ENCODE measurements at regions not wholly inside any gene's neighbourhood (a gene's known extent, or its start where the extent isn't known, plus 50 kb on each side); places are given as distances from the start of the nearest gene placed in this dataset.
"Not testable (repeated sequence)": the region's sequence is repeated elsewhere in the genome, so short reads cannot be mapped to it uniquely, and the experiment has no call there.

GRCh38 chr1:120277428-120278258, 101.3 kb upstream of the SEC22B start:
- H3K4me3 Mint-ChIP-seq; H3K4me3 ChIP-seq (ENCODE audit: low read length); H3K27me3 Mint-ChIP-seq; H3K9me3 ChIP-seq (ENCODE audit: control insufficient read depth in 1 of 2, insufficient read depth in 1 of 2, low read length in 2 of 2); DNase-seq; H3K27ac Mint-ChIP-seq; H3K4me1 Mint-ChIP-seq (ENCODE audit: low read depth); H3K9me3 Mint-ChIP-seq; ATAC-seq (ENCODE audit: poor library complexity); POLR2A ChIA-PET; intact Hi-C loops (cut with DNase I, micrococcal nuclease); H3K27ac ChIP-seq (ENCODE audit: low read depth in 1 of 2, low read length in 2 of 2); H3K36me3 Mint-ChIP-seq (ENCODE audit: low read depth); H3K27me3 ChIP-seq (ENCODE audit: control insufficient read depth in 1 of 2, insufficient read depth in 2 of 2, low read length in 2 of 2); H3K36me3 ChIP-seq (ENCODE audit: insufficient read depth, low read length); H3K4me1 ChIP-seq (ENCODE audit: insufficient read depth, low read length); CTCF ChIA-PET: not testable (repeated sequence)

- H3K36me3 ChIP-seq (ENCODE audit: insufficient read depth, low read length); H3K4me3 ChIP-seq (ENCODE audit: low read length); H3K4me1 ChIP-seq (ENCODE audit: insufficient read depth, low read length); H3K27ac ChIP-seq (ENCODE audit: low read depth in 1 of 2, low read length in 2 of 2); H3K4me1 Mint-ChIP-seq (ENCODE audit: low read depth); H3K36me3 Mint-ChIP-seq (ENCODE audit: low read depth); intact Hi-C loops (cut with DNase I, micrococcal nuclease); H3K4me3 Mint-ChIP-seq; ATAC-seq (ENCODE audit: poor library complexity); H3K27ac Mint-ChIP-seq; DNase-seq; CTCF ChIA-PET; POLR2A ChIA-PET; H3K9me3 ChIP-seq (ENCODE audit: control insufficient read depth in 1 of 2, insufficient read depth in 1 of 2, low read length in 2 of 2); H3K9me3 Mint-ChIP-seq; H3K27me3 ChIP-seq (ENCODE audit: control insufficient read depth in 1 of 2, insufficient read depth in 2 of 2, low read length in 2 of 2); H3K27me3 Mint-ChIP-seq: not testable (repeated sequence)
Observed at GRCh38 chr1:120276710-120277109, 100.4 kb upstream of the SEC22B start.

DNA sequence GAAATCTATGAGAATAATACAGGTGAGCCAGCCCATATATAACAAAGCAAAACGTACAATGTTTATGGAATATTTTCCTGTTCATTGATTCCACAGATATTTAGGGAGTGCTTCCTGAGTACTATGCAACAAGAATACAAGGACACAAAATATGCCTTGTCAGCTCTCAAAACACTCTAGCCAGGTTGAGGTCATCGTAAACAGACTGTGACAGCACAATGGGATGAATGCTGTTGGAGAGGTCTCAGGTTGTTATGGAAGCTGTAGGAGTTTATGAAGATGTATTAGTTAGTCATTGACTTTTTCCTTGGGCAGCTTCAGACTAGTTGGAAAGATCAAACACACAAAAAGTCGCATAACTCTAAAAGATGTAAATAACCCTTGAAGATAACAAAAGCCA, 98.1 kb upstream of the SEC22B start:
- H3K4me1 ChIP-seq (ENCODE audit: insufficient read depth, low read length); H3K4me1 Mint-ChIP-seq (ENCODE audit: low read depth); H3K36me3 Mint-ChIP-seq (ENCODE audit: low read depth); H3K27ac ChIP-seq (ENCODE audit: low read depth in 1 of 2, low read length in 2 of 2); DNase-seq; H3K9me3 ChIP-seq (ENCODE audit: control insufficient read depth in 1 of 2, insufficient read depth in 1 of 2, low read length in 2 of 2); H3K9me3 Mint-ChIP-seq; H3K36me3 ChIP-seq (ENCODE audit: insufficient read depth, low read length); POLR2A ChIA-PET; ATAC-seq (ENCODE audit: poor library complexity); H3K27me3 Mint-ChIP-seq; H3K27ac Mint-ChIP-seq; intact Hi-C loops (cut with DNase I, micrococcal nuclease); H3K4me3 ChIP-seq (ENCODE audit: low read length); H3K4me3 Mint-ChIP-seq; CTCF ChIA-PET; H3K27me3 ChIP-seq (ENCODE audit: control insufficient read depth in 1 of 2, insufficient read depth in 2 of 2, low read length in 2 of 2): not testable (repeated sequence)

GRCh38 chr1:120273363-120273762, 97.0 kb upstream of the SEC22B start:
- DNase-seq; H3K4me1 Mint-ChIP-seq (ENCODE audit: low read depth); H3K27me3 ChIP-seq (ENCODE audit: control insufficient read depth in 1 of 2, insufficient read depth in 2 of 2, low read length in 2 of 2); H3K27ac Mint-ChIP-seq; H3K27me3 Mint-ChIP-seq; H3K36me3 ChIP-seq (ENCODE audit: insufficient read depth, low read length); ATAC-seq (ENCODE audit: poor library complexity); H3K4me3 ChIP-seq (ENCODE audit: low read length); CTCF ChIA-PET; POLR2A ChIA-PET; H3K4me1 ChIP-seq (ENCODE audit: insufficient read depth, low read length); H3K36me3 Mint-ChIP-seq (ENCODE audit: low read depth); H3K9me3 Mint-ChIP-seq; H3K9me3 ChIP-seq (ENCODE audit: control insufficient read depth in 1 of 2, insufficient read depth in 1 of 2, low read length in 2 of 2); H3K27ac ChIP-seq (ENCODE audit: low read depth in 1 of 2, low read length in 2 of 2); H3K4me3 Mint-ChIP-seq; intact Hi-C loops (cut with DNase I, micrococcal nuclease): not testable (repeated sequence)

DNA sequence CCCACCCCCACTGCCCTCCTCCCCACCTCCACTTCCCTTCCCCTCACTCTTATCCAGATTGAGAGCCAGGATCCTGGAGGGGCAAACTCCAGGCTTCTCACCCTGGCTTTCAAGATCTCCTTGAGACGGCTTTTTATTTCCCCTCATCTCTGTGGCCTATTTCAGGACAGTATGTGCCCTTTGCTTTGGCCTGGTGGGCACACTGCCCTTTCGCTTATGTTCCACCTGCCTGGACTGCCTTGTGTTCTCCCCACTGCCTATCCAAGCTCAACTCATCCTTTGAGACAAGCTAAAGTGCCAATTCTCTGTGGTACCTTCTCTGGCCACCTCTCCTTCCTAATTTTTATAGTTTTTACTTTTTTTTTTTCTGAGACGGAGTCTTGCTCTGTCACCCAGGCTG, 95.9 kb upstream of the SEC22B start:
- H3K27me3 ChIP-seq (ENCODE audit: control insufficient read depth in 1 of 2, insufficient read depth in 2 of 2, low read length in 2 of 2); H3K4me3 Mint-ChIP-seq; CTCF ChIA-PET; ATAC-seq (ENCODE audit: poor library complexity); intact Hi-C loops (cut with DNase I, micrococcal nuclease); POLR2A ChIA-PET; H3K36me3 ChIP-seq (ENCODE audit: insufficient read depth, low read length); H3K9me3 ChIP-seq (ENCODE audit: control insufficient read depth in 1 of 2, insufficient read depth in 1 of 2, low read length in 2 of 2); H3K4me1 ChIP-seq (ENCODE audit: insufficient read depth, low read length); H3K4me3 ChIP-seq (ENCODE audit: low read length); DNase-seq; H3K9me3 Mint-ChIP-seq; H3K27me3 Mint-ChIP-seq; H3K36me3 Mint-ChIP-seq (ENCODE audit: low read depth); H3K27ac Mint-ChIP-seq; H3K27ac ChIP-seq (ENCODE audit: low read depth in 1 of 2, low read length in 2 of 2); H3K4me1 Mint-ChIP-seq (ENCODE audit: low read depth): not testable (repeated sequence)

DNA sequence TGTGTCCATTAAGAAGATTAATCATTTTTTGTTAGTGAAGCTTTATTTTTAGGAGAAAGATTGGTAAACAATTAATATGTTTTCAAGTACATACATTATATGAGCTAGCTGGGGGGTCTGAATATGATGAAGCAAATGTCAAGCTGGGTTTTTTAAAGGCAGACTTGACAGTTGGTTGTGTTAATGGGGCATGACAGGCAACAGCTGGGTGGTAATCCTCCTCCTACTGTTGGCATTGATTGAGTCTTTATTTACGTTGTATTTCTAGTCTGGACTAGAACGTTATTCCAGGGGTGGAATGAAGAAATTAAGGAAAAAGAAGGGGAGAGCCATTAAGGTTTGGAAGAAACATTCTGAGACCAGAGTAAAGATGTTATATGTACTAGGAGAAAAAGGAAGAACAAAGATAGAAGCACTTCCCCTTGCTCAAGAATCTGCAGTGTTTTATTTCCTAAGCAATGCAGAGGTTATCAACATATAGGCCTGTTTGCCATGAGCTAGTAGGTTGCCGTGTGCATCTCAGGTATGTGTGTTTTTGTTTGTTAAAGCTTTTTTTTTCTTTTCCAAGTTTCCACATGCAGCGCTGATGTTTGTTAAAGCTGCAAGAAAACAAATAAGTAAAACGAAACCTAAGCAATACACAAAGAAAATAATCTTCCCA, 95.4 kb upstream of the SEC22B start:
- intact Hi-C loops (cut with DNase I, micrococcal nuclease); H3K27ac Mint-ChIP-seq; POLR2A ChIA-PET; H3K4me3 Mint-ChIP-seq; H3K4me1 ChIP-seq (ENCODE audit: insufficient read depth, low read length); H3K4me1 Mint-ChIP-seq (ENCODE audit: low read depth); H3K27me3 Mint-ChIP-seq; H3K9me3 Mint-ChIP-seq; H3K9me3 ChIP-seq (ENCODE audit: control insufficient read depth in 1 of 2, insufficient read depth in 1 of 2, low read length in 2 of 2); H3K36me3 Mint-ChIP-seq (ENCODE audit: low read depth); DNase-seq; H3K36me3 ChIP-seq (ENCODE audit: insufficient read depth, low read length); H3K27me3 ChIP-seq (ENCODE audit: control insufficient read depth in 1 of 2, insufficient read depth in 2 of 2, low read length in 2 of 2); ATAC-seq (ENCODE audit: poor library complexity); H3K4me3 ChIP-seq (ENCODE audit: low read length); H3K27ac ChIP-seq (ENCODE audit: low read depth in 1 of 2, low read length in 2 of 2); CTCF ChIA-PET: not testable (repeated sequence)

GRCh38 chr1:120267894-120268551, 91.7 kb upstream of the SEC22B start:
- CTCF ChIA-PET; H3K9me3 ChIP-seq (ENCODE audit: control insufficient read depth in 1 of 2, insufficient read depth in 1 of 2, low read length in 2 of 2); H3K36me3 Mint-ChIP-seq (ENCODE audit: low read depth); H3K4me3 ChIP-seq (ENCODE audit: low read length); H3K4me3 Mint-ChIP-seq; POLR2A ChIA-PET; H3K27me3 Mint-ChIP-seq; intact Hi-C loops (cut with DNase I, micrococcal nuclease); DNase-seq; H3K36me3 ChIP-seq (ENCODE audit: insufficient read depth, low read length); H3K4me1 Mint-ChIP-seq (ENCODE audit: low read depth); ATAC-seq (ENCODE audit: poor library complexity); H3K27ac ChIP-seq (ENCODE audit: low read depth in 1 of 2, low read length in 2 of 2); H3K9me3 Mint-ChIP-seq; H3K27ac Mint-ChIP-seq; H3K27me3 ChIP-seq (ENCODE audit: control insufficient read depth in 1 of 2, insufficient read depth in 2 of 2, low read length in 2 of 2); H3K4me1 ChIP-seq (ENCODE audit: insufficient read depth, low read length): not testable (repeated sequence)
